ENCODE measurements at regions not wholly inside any gene's neighbourhood (a gene's known extent, or its start where the extent isn't known, plus 50 kb on each side); places are given as distances from the start of the nearest gene placed in this dataset.

DNA sequence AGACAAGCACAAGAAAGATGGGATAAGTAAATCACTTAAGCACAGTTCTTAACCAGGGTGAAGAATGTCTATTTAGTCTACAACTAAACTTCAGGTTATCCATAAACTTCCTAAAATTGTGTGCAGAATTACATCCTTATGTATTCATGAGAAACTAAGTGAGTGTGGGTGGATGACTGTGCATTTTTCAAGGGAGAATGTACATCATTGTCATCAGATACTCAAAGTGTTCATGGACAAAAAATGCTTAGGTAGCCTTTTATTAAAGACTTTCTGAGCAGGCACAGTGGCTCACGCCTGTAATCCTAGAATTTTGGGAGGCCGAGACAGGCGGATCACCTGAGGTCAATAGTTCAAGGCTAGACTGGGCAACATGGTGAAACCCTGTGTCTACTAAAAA, 2023.8 kb downstream of the LRRC4C start:
- no peak overlapping the region for H3K4me3 ChIP-seq (replicated peaks; ENCODE audit: low read depth, low read length)
- no peak for DNase-seq (ENCODE audit: extremely low read depth, insufficient read length)
- H3K27me3 ChIP-seq (replicated peaks; ENCODE audit: control insufficient read depth, insufficient read depth, low read length), result no peaks in the 10 kb centered on the region
- TF ChIP-seq, protein P1, sequence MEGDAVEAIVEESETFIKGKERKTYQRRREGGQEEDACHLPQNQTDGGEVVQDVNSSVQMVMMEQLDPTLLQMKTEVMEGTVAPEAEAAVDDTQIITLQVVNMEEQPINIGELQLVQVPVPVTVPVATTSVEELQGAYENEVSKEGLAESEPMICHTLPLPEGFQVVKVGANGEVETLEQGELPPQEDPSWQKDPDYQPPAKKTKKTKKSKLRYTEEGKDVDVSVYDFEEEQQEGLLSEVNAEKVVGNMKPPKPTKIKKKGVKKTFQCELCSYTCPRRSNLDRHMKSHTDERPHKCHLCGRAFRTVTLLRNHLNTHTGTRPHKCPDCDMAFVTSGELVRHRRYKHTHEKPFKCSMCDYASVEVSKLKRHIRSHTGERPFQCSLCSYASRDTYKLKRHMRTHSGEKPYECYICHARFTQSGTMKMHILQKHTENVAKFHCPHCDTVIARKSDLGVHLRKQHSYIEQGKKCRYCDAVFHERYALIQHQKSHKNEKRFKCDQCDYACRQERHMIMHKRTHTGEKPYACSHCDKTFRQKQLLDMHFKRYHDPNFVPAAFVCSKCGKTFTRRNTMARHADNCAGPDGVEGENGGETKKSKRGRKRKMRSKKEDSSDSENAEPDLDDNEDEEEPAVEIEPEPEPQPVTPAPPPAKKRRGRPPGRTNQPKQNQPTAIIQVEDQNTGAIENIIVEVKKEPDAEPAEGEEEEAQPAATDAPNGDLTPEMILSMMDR (IDR thresholded peaks at IDR 0.05; ENCODE audit: insufficient read depth, low read length, poor library complexity, severe bottlenecking), result no peak
- H3K36me3 ChIP-seq (ENCODE audit: control insufficient read depth, insufficient read depth, low read length), result no peaks in the 10 kb centered on the region

GRCh38 chr11:39434466-39434865, 2025.0 kb downstream of the LRRC4C start:
- no peak for DNase-seq (ENCODE audit: extremely low read depth, insufficient read length)
- TF ChIP-seq, protein P1 (IDR thresholded peaks at IDR 0.05; ENCODE audit: insufficient read depth, low read length, poor library complexity, severe bottlenecking), result no peak
- H3K36me3 ChIP-seq (ENCODE audit: control insufficient read depth, insufficient read depth, low read length), result no peaks in the 10 kb centered on the region
- H3K27me3 ChIP-seq (replicated peaks; ENCODE audit: control insufficient read depth, insufficient read depth, low read length), result no peaks in the 10 kb centered on the region
- no peak overlapping the region for H3K4me3 ChIP-seq (replicated peaks; ENCODE audit: low read depth, low read length)

- TF ChIP-seq, protein P1 (IDR thresholded peaks at IDR 0.05; ENCODE audit: insufficient read depth, low read length, poor library complexity, severe bottlenecking), result no peak
- H3K4me3 ChIP-seq (replicated peaks; ENCODE audit: low read depth, low read length), result no peak overlapping the region
- no peaks in the 10 kb centered on the region for H3K27me3 ChIP-seq (replicated peaks; ENCODE audit: control insufficient read depth, insufficient read depth, low read length)
- DNase-seq (ENCODE audit: extremely low read depth, insufficient read length), result no peak
- H3K36me3 ChIP-seq (ENCODE audit: control insufficient read depth, insufficient read depth, low read length), result no peaks in the 10 kb centered on the region
These were observed 2026.5 kb downstream of the LRRC4C start for GRCh38 chr11:39432929-39433328.

DNA sequence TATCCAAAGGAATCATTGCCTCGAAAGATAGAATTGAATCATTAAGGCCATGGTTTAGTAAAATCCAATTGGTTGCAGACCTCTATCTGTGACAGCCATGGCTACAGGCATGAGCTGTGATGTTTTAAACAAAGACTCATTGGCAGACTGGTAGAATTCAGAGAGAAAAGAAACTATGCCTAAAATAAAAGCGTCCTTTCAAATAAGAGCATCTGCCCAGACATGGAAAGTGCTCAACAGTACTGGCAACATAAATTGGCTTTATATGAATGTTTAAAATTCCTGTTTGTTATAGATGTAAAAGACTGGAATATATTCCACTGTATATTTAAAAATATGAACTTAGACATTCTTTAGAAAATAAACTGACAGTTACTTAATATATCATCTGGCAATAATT, 2034.2 kb downstream of the LRRC4C start:
- no peak for DNase-seq (ENCODE audit: extremely low read depth, insufficient read length)
- no peak overlapping the region for H3K4me3 ChIP-seq (replicated peaks; ENCODE audit: low read depth, low read length)
- no peaks in the 10 kb centered on the region for H3K27me3 ChIP-seq (replicated peaks; ENCODE audit: control insufficient read depth, insufficient read depth, low read length)
- H3K36me3 ChIP-seq (ENCODE audit: control insufficient read depth, insufficient read depth, low read length), result no peaks in the 10 kb centered on the region
- TF ChIP-seq, protein P1 (IDR thresholded peaks at IDR 0.05; ENCODE audit: insufficient read depth, low read length, poor library complexity, severe bottlenecking), result no peak

GRCh38 chr11:39412117-39412516, 2047.3 kb downstream of the LRRC4C start:
- H3K36me3 ChIP-seq (ENCODE audit: control insufficient read depth, insufficient read depth, low read length), result no peaks in the 10 kb centered on the region
- DNase-seq (ENCODE audit: extremely low read depth, insufficient read length), result no peak
- TF ChIP-seq, protein P1 (IDR thresholded peaks at IDR 0.05; ENCODE audit: insufficient read depth, low read length, poor library complexity, severe bottlenecking), result no peak
- H3K4me3 ChIP-seq (replicated peaks; ENCODE audit: low read depth, low read length), result no peak overlapping the region
- H3K27me3 ChIP-seq (replicated peaks; ENCODE audit: control insufficient read depth, insufficient read depth, low read length), result no peaks in the 10 kb centered on the region

GRCh38 chr11:39385911-39386310, 2073.5 kb downstream of the LRRC4C start:
- no peaks in the 10 kb centered on the region for H3K27me3 ChIP-seq (replicated peaks; ENCODE audit: control insufficient read depth, insufficient read depth, low read length)
- TF ChIP-seq, protein P1 (IDR thresholded peaks at IDR 0.05; ENCODE audit: insufficient read depth, low read length, poor library complexity, severe bottlenecking), result no peak
- no peaks in the 10 kb centered on the region for H3K36me3 ChIP-seq (ENCODE audit: control insufficient read depth, insufficient read depth, low read length)
- no peak for DNase-seq (ENCODE audit: extremely low read depth, insufficient read length)
- H3K4me3 ChIP-seq (replicated peaks; ENCODE audit: low read depth, low read length), result no peak overlapping the region

Measured in GM06990 (cell line).